Vagina (tissue), 2 donors: ENCODE measurements at regions not wholly inside any gene's neighbourhood (a gene's known extent, or its start where the extent isn't known, plus 50 kb on each side); places are given as distances from the start of the nearest gene placed in this dataset.

ENCODE experiments used
- CTCF ChIP-seq, 3 experiments: fragments of 450-650 bp in 2 of 3; fragments of 200-600 bp in 1 of 3; sonication (generic) in 1 of 3; IDR thresholded peaks; one replicate each; pipeline ENCODE4 v1.5.1; 2017 to 2019; ENCODE audit warnings: antibody characterized with exemption in 3 of 3, mild to moderate bottlenecking in 2 of 3, moderate library complexity in 2 of 3
- POLR2A ChIP-seq, 2 donors: fragments of 450-650 bp; IDR thresholded peaks; one replicate each; pipeline ENCODE4 v1.6.1; 2017; ENCODE audit warnings: antibody characterized with exemption in 2 of 2, mild to moderate bottlenecking in 2 of 2, moderate library complexity in 2 of 2

DNA sequence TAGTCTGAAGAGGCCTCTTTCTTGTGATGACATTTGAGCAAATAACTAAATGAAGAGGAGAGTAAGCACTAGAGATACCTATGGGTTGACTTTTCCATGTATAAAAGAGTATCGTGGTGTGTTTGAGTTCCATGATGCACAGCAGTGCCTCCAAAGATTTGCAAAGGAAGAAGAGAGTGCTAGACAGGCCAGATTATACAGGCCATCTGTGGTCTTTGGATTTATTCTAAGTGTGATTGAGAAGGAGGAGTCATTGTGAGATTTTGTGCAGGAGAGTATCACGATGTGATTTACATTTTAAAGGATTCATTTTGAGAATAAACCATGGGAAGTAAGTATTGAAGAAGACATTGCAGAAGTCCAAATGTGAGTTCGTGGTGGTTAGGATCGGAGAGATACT is 695.9 kb upstream of the FAM98A start:
- TF ChIP-seq CTCF (IDR thresholded peaks at IDR 0.05) (no peak), POLR2A (IDR thresholded peaks at IDR 0.05) (no peak)
